Neural progenitor cell (in vitro differentiated cells): ENCODE measurements at regions not wholly inside any gene's neighbourhood (a gene's known extent, or its start where the extent isn't known, plus 50 kb on each side); places are given as distances from the start of the nearest gene placed in this dataset.
"Not testable (repeated sequence)": the region's sequence is repeated elsewhere in the genome, so short reads cannot be mapped to it uniquely, and the experiment has no call there.

Experiments
- DNase-seq: peaks from one replicate; pipeline ENCODE4 v3.0.0-alpha.2; 2016; ENCODE audit warnings: low spot score
- H2AFZ ChIP-seq: fragments of 200-600 bp; sonication (generic); replicated peaks from 2 replicates; pipeline ENCODE4 v1.6.1; 2016; ENCODE audit warnings: antibody characterized with exemption
- H3F3A ChIP-seq: fragments of 200-600 bp; sonication (generic); 2 replicates; pipeline ENCODE4 v1.6.1; 2016; ENCODE audit warnings: antibody characterized with exemption, low read depth
- H3K27ac ChIP-seq: fragments of 200-600 bp; sonication (generic); 2 replicates; pipeline ENCODE4 v1.5.1; 2016; ENCODE audit warnings: mild to moderate bottlenecking
- H3K27me3 ChIP-seq: fragments of 200-600 bp; sonication (generic); 2 replicates; pipeline ENCODE4 v1.6.1; 2016; ENCODE audit warnings: mild to moderate bottlenecking, moderate library complexity
- H3K36me3 ChIP-seq: fragments of 200-600 bp; sonication (generic); 2 replicates; pipeline ENCODE4 v1.5.1; 2016
- H3K4me1 ChIP-seq: fragments of 200-600 bp; sonication (generic); 2 replicates; pipeline ENCODE4 v1.6.1; 2016; ENCODE audit warnings: mixed run types
- H3K4me2 ChIP-seq: fragments of 200-600 bp; sonication (generic); 2 replicates; pipeline ENCODE4 v1.6.1; 2016
- H3K4me3 ChIP-seq: fragments of 200-600 bp; sonication (generic); 2 replicates; pipeline ENCODE4 v1.5.1; 2016
- H3K79me2 ChIP-seq: fragments of 200-600 bp; sonication (generic); 2 replicates; pipeline ENCODE4 v1.6.1; 2016; ENCODE audit warnings: low read depth
- H3K9ac ChIP-seq: fragments of 200-600 bp; sonication (generic); 2 replicates; pipeline ENCODE4 v1.6.1; 2016
- H3K9me3 ChIP-seq: fragments of 200-600 bp; sonication (generic); 2 replicates; pipeline ENCODE4 v1.5.1; 2016; ENCODE audit warnings: low read depth
- H4K20me1 ChIP-seq: fragments of 200-600 bp; sonication (generic); 2 replicates; pipeline ENCODE4 v1.6.1; 2016; ENCODE audit warnings: low read depth
- H3K27ac Mint-ChIP-seq: 3 replicates; pipeline ENCODE4 v1.8.0; 2021; ENCODE audit warnings: mixed read lengths
- H3K27me3 Mint-ChIP-seq: 2 replicates; pipeline ENCODE4 v1.8.0; 2022; ENCODE audit warnings: low read depth, mild to moderate bottlenecking, inconsistent platforms, moderate library complexity, mixed read lengths; ENCODE audit not compliant: insufficient read depth
- H3K36me3 Mint-ChIP-seq: 3 replicates; pipeline ENCODE4 v1.8.0; 2021; ENCODE audit warnings: mixed read lengths
- H3K4me1 Mint-ChIP-seq: 3 replicates; pipeline ENCODE4 v1.8.0; 2021; ENCODE audit warnings: mixed read lengths
- H3K4me3 Mint-ChIP-seq: 3 replicates; pipeline ENCODE4 v1.8.0; 2021; ENCODE audit warnings: mild to moderate bottlenecking, moderate library complexity, mixed read lengths
- H3K9me3 Mint-ChIP-seq: 3 replicates; pipeline ENCODE4 v1.8.0; 2020; ENCODE audit warnings: mixed read lengths
- CTCF ChIP-seq: fragments of 200-600 bp; sonication (generic); IDR thresholded peaks from 2 replicates; pipeline ENCODE4 v1.5.1; 2017; ENCODE audit warnings: antibody characterized with exemption, mild to moderate bottlenecking
- EZH2 ChIP-seq: fragments of 200-600 bp; sonication (generic); IDR thresholded peaks from 2 replicates; pipeline ENCODE4 v1.6.1; 2017; ENCODE audit warnings: antibody characterized with exemption, mild to moderate bottlenecking, moderate library complexity
- EZH2phosphoT487 ChIP-seq: fragments of 200-600 bp; sonication (generic); IDR thresholded peaks from 2 replicates; pipeline ENCODE4 v1.6.1; 2017; ENCODE audit warnings: antibody characterized with exemption

GRCh38 chr6:76914737-76915136 lies 548.6 kb downstream of the HTR1B start:
- Histone ChIP-seq H3K27ac (no peak overlapping the region), H3K9me3 (no peaks in the 10 kb centered on the region), H3K4me2 (no peak overlapping the region), H4K20me1 (no peaks in the 10 kb centered on the region), H3F3A (no peaks in the 10 kb centered on the region), H3K27me3 (no peaks in the 10 kb centered on the region), H3K4me1 (no peaks in the 10 kb centered on the region), H3K79me2 (no peaks in the 10 kb centered on the region), H3K36me3 (no peaks in the 10 kb centered on the region), H3K4me3 (no peak overlapping the region), H3K9ac (no peak overlapping the region), H2AFZ (no peak overlapping the region)
- no peak for TF ChIP-seq EZH2
- no peak for TF ChIP-seq CTCF
- no peak for TF ChIP-seq EZH2phosphoT487
- H3K4me3 Mint-ChIP-seq = no peak overlapping the region
- no peak for DNase-seq
- no peaks in the 10 kb centered on the region for H3K36me3 Mint-ChIP-seq
- H3K27me3 Mint-ChIP-seq = peaks cover 2% of the 10 kb centered on the region
- no peak overlapping the region for H3K27ac Mint-ChIP-seq
- no peaks in the 10 kb centered on the region for H3K4me1 Mint-ChIP-seq
- no peaks in the 10 kb centered on the region for H3K9me3 Mint-ChIP-seq

GRCh38 chr6:76905541-76905940 lies 557.8 kb downstream of the HTR1B start:
- H3K36me3 Mint-ChIP-seq, H3K4me2 ChIP-seq, H3K4me1 Mint-ChIP-seq, H3K27ac Mint-ChIP-seq, H3K4me3 ChIP-seq, H3K27me3 ChIP-seq, H3K9me3 Mint-ChIP-seq, H3K4me3 Mint-ChIP-seq, H3K27me3 Mint-ChIP-seq, H3K9ac ChIP-seq, H3K4me1 ChIP-seq, H3F3A ChIP-seq, H3K9me3 ChIP-seq, H4K20me1 ChIP-seq, H2AFZ ChIP-seq, H3K36me3 ChIP-seq, H3K79me2 ChIP-seq, H3K27ac ChIP-seq, DNase-seq: not testable (repeated sequence)

- H3K27ac ChIP-seq = no peak overlapping the region
- Mint-ChIP-seq H3K4me3 (no peak overlapping the region), H3K36me3 (no peaks in the 10 kb centered on the region), H3K27ac (no peak overlapping the region), H3K4me1 (no peaks in the 10 kb centered on the region), H3K27me3 (no peaks in the 10 kb centered on the region), H3K9me3 (peaks cover 10% of the 10 kb centered on the region)
- H3K36me3 ChIP-seq = no peaks in the 10 kb centered on the region
- H3K9me3 ChIP-seq = no peaks in the 10 kb centered on the region
- H3K9ac ChIP-seq = no peak overlapping the region
- no peak overlapping the region for H3K4me2 ChIP-seq
- H3K4me1 ChIP-seq = no peaks in the 10 kb centered on the region
- no peak overlapping the region for H2AFZ ChIP-seq
- H3F3A ChIP-seq = no peaks in the 10 kb centered on the region
- H3K4me3 ChIP-seq = no peak overlapping the region
- H4K20me1 ChIP-seq = no peaks in the 10 kb centered on the region
- DNase-seq = no peak
- no peaks in the 10 kb centered on the region for H3K27me3 ChIP-seq
- H3K79me2 ChIP-seq = no peaks in the 10 kb centered on the region
- TF ChIP-seq CTCF (no peak), EZH2phosphoT487 (no peak)
Measured at GRCh38 chr6:76892542-76892941, 570.7 kb downstream of the HTR1B start.

GRCh38 chr6:76888351-76888750 lies 574.9 kb downstream of the HTR1B start:
- no peak overlapping the region for H3K9ac ChIP-seq

More at GRCh38 chr6:76888351-76888750, 574.9 kb downstream of the HTR1B start:
- peaks cover 4% of the 10 kb centered on the region for H3K4me1 Mint-ChIP-seq
- no peak overlapping the region for H3K4me3 Mint-ChIP-seq
- no peak overlapping the region for H3K4me2 ChIP-seq
- H3K4me1 ChIP-seq = no peaks in the 10 kb centered on the region
- H3K4me3 ChIP-seq = no peak overlapping the region
- TF ChIP-seq EZH2phosphoT487 (no peak), EZH2 (no peak), CTCF (no peak)
- H3K27ac Mint-ChIP-seq = no peak overlapping the region
- no peaks in the 10 kb centered on the region for H3K36me3 ChIP-seq
- no peaks in the 10 kb centered on the region for H3K9me3 ChIP-seq
- H2AFZ ChIP-seq = no peak overlapping the region
- no peaks in the 10 kb centered on the region for H3K27me3 Mint-ChIP-seq
- DNase-seq = no peak
- H4K20me1 ChIP-seq = no peaks in the 10 kb centered on the region
- no peaks in the 10 kb centered on the region for H3K27me3 ChIP-seq
- H3K36me3 Mint-ChIP-seq = no peaks in the 10 kb centered on the region
- H3F3A ChIP-seq = no peaks in the 10 kb centered on the region
- no peaks in the 10 kb centered on the region for H3K79me2 ChIP-seq
- no peak overlapping the region for H3K27ac ChIP-seq
- H3K9me3 Mint-ChIP-seq = peaks cover 2% of the 10 kb centered on the region
